Mammary epithelial cell (primary cell): ENCODE measurements at regions not wholly inside any gene's neighbourhood (a gene's known extent, or its start where the extent isn't known, plus 50 kb on each side); places are given as distances from the start of the nearest gene placed in this dataset.

Experiments used
- CTCF ChIP-seq, 2 donors: IDR thresholded peaks in 1 of 2; conservative IDR thresholded peaks in 1 of 2; 2 replicates each; pipeline ENCODE4 v1.5.1; 2011 to 2012; ENCODE audit warnings: inconsistent platforms in 2 of 2, low read length in 2 of 2, mild to moderate bottlenecking in 2 of 2, control low read depth in 1 of 2, low read depth in 1 of 2; ENCODE audit not compliant: insufficient read depth in 1 of 2; ENCODE audit errors: extremely low read depth in 1 of 2
- EZH2 ChIP-seq: IDR thresholded peaks from 2 replicates; pipeline ENCODE4 v1.6.1; 2012; ENCODE audit warnings: low read length, inconsistent platforms, borderline replicate concordance

- TF ChIP-seq CTCF (conservative IDR thresholded peaks at IDR 0.05 in 1 of 2, IDR thresholded peaks at IDR 0.05 in 1 of 2; ENCODE audit: extremely low read depth in 1 of 2, insufficient read depth in 1 of 2, low read depth in 1 of 2, low read length in 2 of 2) (no peak), EZH2 (no peak)
Observed at GRCh38 chr5:171681061-171681460, 104.6 kb upstream of the SMIM23 start.
